ENCODE measurements at regions not wholly inside any gene's neighbourhood (a gene's known extent, or its start where the extent isn't known, plus 50 kb on each side); places are given as distances from the start of the nearest gene placed in this dataset.

- no CpG with 5 or more reads among the region's 12 CpGs for WGBS (ENCODE audit: extremely low coverage, insufficient coverage, low lambda C conversion rate)
- Histone ChIP-seq H3K79me1 (ENCODE audit: low read length) (no peaks in the 10 kb centered on the region), H3K4ac (ENCODE audit: low read depth, low read length) (no peak overlapping the region), H2BK5ac (ENCODE audit: low read length) (no peak overlapping the region), H4K8ac (ENCODE audit: low read depth, low read length) (no peak overlapping the region), H3K18ac (ENCODE audit: low read length) (no peak overlapping the region), H4K5ac (ENCODE audit: low read length) (no peak overlapping the region), H2BK120ac (ENCODE audit: low read depth, low read length) (no peak overlapping the region), H3K56ac (ENCODE audit: low read length) (no peak overlapping the region), H3K4me1 (ENCODE audit: control insufficient read depth, low read depth, low read length) (no peaks in the 10 kb centered on the region), H3K79me2 (ENCODE audit: control insufficient read depth, insufficient read depth, low read length) (no peaks in the 10 kb centered on the region), H3K4me3 (ENCODE audit: low read length) (no peak overlapping the region), H3K27me3 (ENCODE audit: insufficient read depth, low read length, poor library complexity) (no peaks in the 10 kb centered on the region), H3K4me2 (ENCODE audit: low read length) (no peak overlapping the region), H2BK15ac (replicated peaks; ENCODE audit: low read depth) (no peak overlapping the region), H3K9ac (ENCODE audit: low read length) (no peak overlapping the region), H2AK5ac (ENCODE audit: low read length) (no peak overlapping the region), H3K36me3 (ENCODE audit: control insufficient read depth, insufficient read depth, low read length) (no peaks in the 10 kb centered on the region), H3K27ac (ENCODE audit: low read depth, low read length) (no peak overlapping the region), H3K23ac (ENCODE audit: low read length) (peak overlapping the region; percentile 26)
- peak; percentile 55 for DNase-seq
Observed at GRCh38 chr5:116378007-116378776, 196.4 kb downstream of the SEMA6A start.

DNA sequence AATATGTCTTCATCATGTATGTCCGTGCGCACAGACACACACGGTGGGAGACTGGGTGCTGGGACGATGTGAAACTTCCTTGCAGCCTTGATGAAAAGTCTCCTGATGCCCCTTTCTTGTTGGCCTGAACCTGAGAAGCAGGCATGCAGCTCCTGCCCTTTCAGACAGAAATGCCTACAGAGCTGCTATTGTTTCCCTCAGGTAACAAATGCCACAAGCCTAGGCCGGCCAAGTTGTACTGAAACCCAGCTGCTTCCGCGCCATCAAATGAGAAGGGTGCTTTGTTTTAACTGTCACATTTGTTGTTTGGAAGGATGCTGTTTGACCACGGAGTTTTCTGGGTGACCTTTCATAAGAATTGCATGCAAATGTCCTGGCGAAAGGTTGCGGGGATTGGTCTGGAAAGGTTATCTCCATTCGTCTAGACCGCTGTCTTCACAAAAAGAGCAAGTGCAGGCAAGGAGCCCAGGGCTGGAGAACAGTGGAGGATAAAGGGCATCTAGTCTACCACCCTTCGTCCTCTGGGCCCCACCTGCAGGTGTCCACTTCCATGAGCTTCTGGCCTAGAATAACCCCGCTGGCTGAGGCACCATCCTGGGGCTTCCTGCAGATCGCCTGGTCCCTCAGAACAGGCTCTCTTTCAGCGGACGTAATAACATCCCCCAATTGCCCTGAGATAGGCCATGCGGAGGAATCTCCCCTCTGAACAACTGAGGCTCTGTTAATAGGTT lies 197.2 kb downstream of the SEMA6A start:
- WGBS (ENCODE audit: extremely low coverage, insufficient coverage, low lambda C conversion rate) = no CpG with 5 or more reads among the region's 18 CpGs
- H3K9ac ChIP-seq (ENCODE audit: low read length) = no peak overlapping the region
- no peaks in the 10 kb centered on the region for H3K27me3 ChIP-seq (ENCODE audit: insufficient read depth, low read length, poor library complexity)
- no peaks in the 10 kb centered on the region for H3K79me2 ChIP-seq (ENCODE audit: control insufficient read depth, insufficient read depth, low read length)
- no peak overlapping the region for H3K4me2 ChIP-seq (ENCODE audit: low read length)
- no peak overlapping the region for H3K56ac ChIP-seq (ENCODE audit: low read length)
- no peak overlapping the region for H3K4ac ChIP-seq (ENCODE audit: low read depth, low read length)
- H3K27ac ChIP-seq (ENCODE audit: low read depth, low read length) = no peak overlapping the region
- no peak overlapping the region for H3K4me3 ChIP-seq (ENCODE audit: low read length)
- no peak overlapping the region for H2BK120ac ChIP-seq (ENCODE audit: low read depth, low read length)
- H2BK15ac ChIP-seq (replicated peaks; ENCODE audit: low read depth) = no peak overlapping the region
- H2AK5ac ChIP-seq (ENCODE audit: low read length) = no peak overlapping the region
- DNase-seq = no peak
- H3K4me1 ChIP-seq (ENCODE audit: control insufficient read depth, low read depth, low read length) = no peaks in the 10 kb centered on the region
- no peak overlapping the region for H3K23ac ChIP-seq (ENCODE audit: low read length)
- no peak overlapping the region for H2BK5ac ChIP-seq (ENCODE audit: low read length)
- H3K36me3 ChIP-seq (ENCODE audit: control insufficient read depth, insufficient read depth, low read length) = no peaks in the 10 kb centered on the region
- H4K8ac ChIP-seq (ENCODE audit: low read depth, low read length) = no peak overlapping the region
- no peak overlapping the region for H4K5ac ChIP-seq (ENCODE audit: low read length)
- no peak overlapping the region for H3K18ac ChIP-seq (ENCODE audit: low read length)
- no peaks in the 10 kb centered on the region for H3K79me1 ChIP-seq (ENCODE audit: low read length)

DNA sequence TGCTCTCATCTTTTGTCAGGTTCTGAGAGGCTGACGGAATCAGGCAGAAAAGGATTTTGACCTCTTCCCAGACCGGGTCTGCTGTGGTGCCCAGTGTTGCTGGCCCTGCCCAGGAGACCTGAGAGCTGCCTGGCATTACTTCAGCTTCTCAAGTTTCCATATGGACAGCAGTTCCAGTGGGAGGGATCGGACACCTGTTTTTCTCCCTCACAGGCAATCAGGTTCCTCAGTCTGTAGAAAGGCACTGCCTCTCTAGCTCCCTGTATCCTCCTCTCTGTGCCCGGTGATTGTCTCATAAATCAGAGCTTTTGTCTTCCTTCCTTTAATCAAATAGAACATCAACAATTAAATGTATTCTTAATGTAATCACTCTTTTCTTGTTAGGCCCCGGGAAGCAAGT lies 198.7 kb downstream of the SEMA6A start:
- DNase-seq = no peak
- H2BK120ac ChIP-seq (ENCODE audit: low read depth, low read length) = no peak overlapping the region
- H3K4me2 ChIP-seq (ENCODE audit: low read length) = no peak overlapping the region
- no peaks in the 10 kb centered on the region for H3K4me1 ChIP-seq (ENCODE audit: control insufficient read depth, low read depth, low read length)
- no peak overlapping the region for H3K4ac ChIP-seq (ENCODE audit: low read depth, low read length)
- WGBS (ENCODE audit: extremely low coverage, insufficient coverage, low lambda C conversion rate) = no CpG with 5 or more reads among the region's 5 CpGs
- H4K5ac ChIP-seq (ENCODE audit: low read length) = no peak overlapping the region
- no peak overlapping the region for H3K56ac ChIP-seq (ENCODE audit: low read length)
- no peak overlapping the region for H2BK5ac ChIP-seq (ENCODE audit: low read length)
- H3K18ac ChIP-seq (ENCODE audit: low read length) = no peak overlapping the region
- H3K79me1 ChIP-seq (ENCODE audit: low read length) = no peaks in the 10 kb centered on the region
- no peaks in the 10 kb centered on the region for H3K79me2 ChIP-seq (ENCODE audit: control insufficient read depth, insufficient read depth, low read length)
- no peak overlapping the region for H3K23ac ChIP-seq (ENCODE audit: low read length)
- H3K4me3 ChIP-seq (ENCODE audit: low read length) = no peak overlapping the region
- no peaks in the 10 kb centered on the region for H3K27me3 ChIP-seq (ENCODE audit: insufficient read depth, low read length, poor library complexity)
- no peak overlapping the region for H3K9ac ChIP-seq (ENCODE audit: low read length)
- H3K27ac ChIP-seq (ENCODE audit: low read depth, low read length) = no peak overlapping the region
- no peaks in the 10 kb centered on the region for H3K36me3 ChIP-seq (ENCODE audit: control insufficient read depth, insufficient read depth, low read length)
- no peak overlapping the region for H2BK15ac ChIP-seq (replicated peaks; ENCODE audit: low read depth)
- no peak overlapping the region for H4K8ac ChIP-seq (ENCODE audit: low read depth, low read length)
- no peak overlapping the region for H2AK5ac ChIP-seq (ENCODE audit: low read length)

DNA sequence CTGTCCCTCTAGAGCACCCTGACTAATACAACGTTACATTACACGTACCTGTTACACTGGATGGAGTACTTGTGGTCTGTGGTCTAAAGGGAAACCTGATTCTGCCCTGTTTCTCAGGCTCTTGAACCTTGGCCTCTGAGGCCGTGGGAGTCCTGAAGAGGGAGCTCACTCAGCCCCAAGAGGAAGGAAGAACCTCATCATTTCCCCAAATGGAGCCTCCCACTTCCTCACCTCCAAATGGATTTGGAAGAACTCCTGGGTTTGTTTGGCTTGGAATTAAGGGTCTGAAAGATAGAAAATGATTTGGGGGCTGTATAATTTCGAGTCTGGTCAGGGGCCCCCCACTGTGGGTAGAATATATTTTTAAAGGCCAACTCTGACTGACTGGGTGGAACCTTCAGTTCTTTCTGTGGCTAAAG lies 200.2 kb downstream of the SEMA6A start:
- H3K4me1 ChIP-seq (ENCODE audit: control insufficient read depth, low read depth, low read length) = no peaks in the 10 kb centered on the region
- no peak overlapping the region for H2AK5ac ChIP-seq (ENCODE audit: low read length)
- no peak overlapping the region for H2BK5ac ChIP-seq (ENCODE audit: low read length)
- no peak overlapping the region for H3K9ac ChIP-seq (ENCODE audit: low read length)
- H3K27ac ChIP-seq (ENCODE audit: low read depth, low read length) = no peak overlapping the region
- H4K5ac ChIP-seq (ENCODE audit: low read length) = no peak overlapping the region
- no peak overlapping the region for H3K23ac ChIP-seq (ENCODE audit: low read length)
- no CpG with 5 or more reads among the region's 4 CpGs for WGBS (ENCODE audit: extremely low coverage, insufficient coverage, low lambda C conversion rate)
- H3K4ac ChIP-seq (ENCODE audit: low read depth, low read length) = no peak overlapping the region
- H3K79me1 ChIP-seq (ENCODE audit: low read length) = no peaks in the 10 kb centered on the region
- H3K4me2 ChIP-seq (ENCODE audit: low read length) = no peak overlapping the region
- no peaks in the 10 kb centered on the region for H3K79me2 ChIP-seq (ENCODE audit: control insufficient read depth, insufficient read depth, low read length)
- no peak overlapping the region for H3K4me3 ChIP-seq (ENCODE audit: low read length)
- H2BK15ac ChIP-seq (replicated peaks; ENCODE audit: low read depth) = no peak overlapping the region
- no peak overlapping the region for H4K8ac ChIP-seq (ENCODE audit: low read depth, low read length)
- no peak overlapping the region for H3K18ac ChIP-seq (ENCODE audit: low read length)
- no peaks in the 10 kb centered on the region for H3K27me3 ChIP-seq (ENCODE audit: insufficient read depth, low read length, poor library complexity)
- no peaks in the 10 kb centered on the region for H3K36me3 ChIP-seq (ENCODE audit: control insufficient read depth, insufficient read depth, low read length)
- DNase-seq = no peak
- no peak overlapping the region for H3K56ac ChIP-seq (ENCODE audit: low read length)
- H2BK120ac ChIP-seq (ENCODE audit: low read depth, low read length) = no peak overlapping the region

DNA sequence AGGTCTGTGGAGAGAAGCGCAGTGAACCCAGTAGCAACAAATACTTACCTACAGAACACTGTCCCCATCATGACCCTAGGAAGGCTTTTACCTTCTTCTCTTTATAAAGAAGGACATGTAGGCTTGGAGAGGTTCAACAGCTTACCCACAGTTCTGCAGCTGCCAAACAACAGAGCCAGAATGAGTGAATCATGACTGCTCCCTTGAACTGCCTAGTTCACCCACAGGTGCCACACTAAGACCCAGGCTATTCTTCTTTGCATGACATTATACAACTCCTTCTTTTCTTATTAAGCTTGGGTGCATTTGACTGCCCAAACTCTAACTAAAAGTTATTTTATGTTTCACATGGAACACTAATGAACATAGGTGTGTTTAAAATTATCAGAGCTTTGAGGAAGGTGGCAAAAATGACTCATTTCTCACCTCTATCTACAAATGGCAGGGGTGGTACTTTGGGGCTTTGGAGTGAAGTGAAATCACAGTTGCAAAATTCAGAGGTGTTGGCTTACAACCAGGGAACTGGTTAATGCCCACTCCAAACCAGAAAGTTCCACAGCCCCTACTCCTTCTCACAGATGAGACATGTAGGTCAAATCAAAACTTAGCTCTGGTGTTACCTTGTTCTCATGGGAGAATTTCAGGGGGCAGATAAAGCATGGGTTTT lies 201.6 kb downstream of the SEMA6A start:
- Histone ChIP-seq H2BK15ac (replicated peaks; ENCODE audit: low read depth) (no peak overlapping the region), H3K18ac (ENCODE audit: low read length) (no peak overlapping the region), H3K4me3 (ENCODE audit: low read length) (no peak overlapping the region), H3K4ac (ENCODE audit: low read depth, low read length) (no peak overlapping the region), H2BK5ac (ENCODE audit: low read length) (no peak overlapping the region), H3K79me1 (ENCODE audit: low read length) (no peaks in the 10 kb centered on the region), H3K9ac (ENCODE audit: low read length) (no peak overlapping the region), H3K27me3 (ENCODE audit: insufficient read depth, low read length, poor library complexity) (no peaks in the 10 kb centered on the region), H2AK5ac (ENCODE audit: low read length) (no peak overlapping the region), H3K4me2 (ENCODE audit: low read length) (no peak overlapping the region), H4K8ac (ENCODE audit: low read depth, low read length) (no peak overlapping the region), H2BK120ac (ENCODE audit: low read depth, low read length) (no peak overlapping the region), H3K36me3 (ENCODE audit: control insufficient read depth, insufficient read depth, low read length) (no peaks in the 10 kb centered on the region), H3K4me1 (ENCODE audit: control insufficient read depth, low read depth, low read length) (no peaks in the 10 kb centered on the region), H3K27ac (ENCODE audit: low read depth, low read length) (no peak overlapping the region), H3K79me2 (ENCODE audit: control insufficient read depth, insufficient read depth, low read length) (no peaks in the 10 kb centered on the region), H3K23ac (ENCODE audit: low read length) (no peak overlapping the region), H4K5ac (ENCODE audit: low read length) (no peak overlapping the region), H3K56ac (ENCODE audit: low read length) (no peak overlapping the region)
- no CpG with 5 or more reads among the region's 1 CpG for WGBS (ENCODE audit: extremely low coverage, insufficient coverage, low lambda C conversion rate)
- DNase-seq = no peak

All from mesendoderm (in vitro differentiated cells).